ENCODE measurements at regions not wholly inside any gene's neighbourhood (a gene's known extent, or its start where the extent isn't known, plus 50 kb on each side); places are given as distances from the start of the nearest gene placed in this dataset.
"Not testable (repeated sequence)": the region's sequence is repeated elsewhere in the genome, so short reads cannot be mapped to it uniquely, and the experiment has no call there.

GRCh38 chr18:1652018-1652417 lies 747.3 kb downstream of the ADCYAP1 start:
- no peak for TF ChIP-seq JUND (IDR thresholded peaks at IDR 0.05; ENCODE audit: low read depth)
- in situ Hi-C loops (cut with HindIII; ENCODE audit: low pct_unique_long_range_greater_than_20kb, low sequenced_read_pairs) = no loop called here
- DNase-seq (ENCODE audit: low read depth in 1 of 2, low spot score in 1 of 2) = no peak

- DNase-seq (ENCODE audit: low read depth in 1 of 2, low spot score in 1 of 2) = no peak
- no peak for TF ChIP-seq JUND (IDR thresholded peaks at IDR 0.05; ENCODE audit: low read depth)
- in situ Hi-C loops (cut with HindIII; ENCODE audit: low pct_unique_long_range_greater_than_20kb, low sequenced_read_pairs) = no loop called here
Measured at GRCh38 chr18:1653873-1654272, 749.2 kb downstream of the ADCYAP1 start.

GRCh38 chr18:1657876-1658275 lies 753.2 kb downstream of the ADCYAP1 start:
- in situ Hi-C loops (cut with HindIII; ENCODE audit: low pct_unique_long_range_greater_than_20kb, low sequenced_read_pairs) = no loop called here
- DNase-seq (ENCODE audit: low read depth in 1 of 2, low spot score in 1 of 2) = no peak
- TF ChIP-seq JUND (IDR thresholded peaks at IDR 0.05; ENCODE audit: low read depth) = no peak

- no peak for DNase-seq (ENCODE audit: low read depth in 1 of 2, low spot score in 1 of 2)
- TF ChIP-seq JUND (IDR thresholded peaks at IDR 0.05; ENCODE audit: low read depth) = no peak
- in situ Hi-C loops (cut with HindIII; ENCODE audit: low pct_unique_long_range_greater_than_20kb, low sequenced_read_pairs) = no loop called here
Measured at GRCh38 chr18:1658908-1659566, 754.4 kb downstream of the ADCYAP1 start.

GRCh38 chr18:1663879-1664705 lies 759.4 kb downstream of the ADCYAP1 start:
- peak in 1 of 2 experiments; percentile 67 for DNase-seq (ENCODE audit: low read depth in 1 of 2, low spot score in 1 of 2)
- TF ChIP-seq JUND (IDR thresholded peaks at IDR 0.05; ENCODE audit: low read depth) = no peak
- in situ Hi-C loops (cut with HindIII; ENCODE audit: low pct_unique_long_range_greater_than_20kb, low sequenced_read_pairs) = no loop called here

- TF ChIP-seq JUND (IDR thresholded peaks at IDR 0.05; ENCODE audit: low read depth) = no peak
- in situ Hi-C loops (cut with HindIII; ENCODE audit: low pct_unique_long_range_greater_than_20kb, low sequenced_read_pairs) = no loop called here
- DNase-seq (ENCODE audit: low read depth in 1 of 2, low spot score in 1 of 2) = no peak
Measured at GRCh38 chr18:1665079-1665478, 760.4 kb downstream of the ADCYAP1 start.

- in situ Hi-C loops (cut with HindIII; ENCODE audit: low pct_unique_long_range_greater_than_20kb, low sequenced_read_pairs) = no loop called here
- no peak for DNase-seq (ENCODE audit: low read depth in 1 of 2, low spot score in 1 of 2)
- no peak for TF ChIP-seq JUND (IDR thresholded peaks at IDR 0.05; ENCODE audit: low read depth)
Measured at GRCh38 chr18:1668279-1668678, 763.6 kb downstream of the ADCYAP1 start.

- in situ Hi-C loops (cut with HindIII; ENCODE audit: low pct_unique_long_range_greater_than_20kb, low sequenced_read_pairs); DNase-seq (ENCODE audit: low read depth in 1 of 2, low spot score in 1 of 2): not testable (repeated sequence)
Measured at GRCh38 chr18:1671710-1672109, 767.0 kb downstream of the ADCYAP1 start.

- in situ Hi-C loops (cut with HindIII; ENCODE audit: low pct_unique_long_range_greater_than_20kb, low sequenced_read_pairs) = no loop called here
- DNase-seq (ENCODE audit: low read depth in 1 of 2, low spot score in 1 of 2) = peak in 1 of 2 experiments; percentile 3
- no peak for TF ChIP-seq JUND (IDR thresholded peaks at IDR 0.05; ENCODE audit: low read depth)
Measured at GRCh38 chr18:1676387-1676786, 771.7 kb downstream of the ADCYAP1 start.

GRCh38 chr18:1680108-1680507 lies 775.4 kb downstream of the ADCYAP1 start:
- TF ChIP-seq JUND (IDR thresholded peaks at IDR 0.05; ENCODE audit: low read depth) = no peak
- in situ Hi-C loops (cut with HindIII; ENCODE audit: low pct_unique_long_range_greater_than_20kb, low sequenced_read_pairs) = no loop called here
- DNase-seq (ENCODE audit: low read depth in 1 of 2, low spot score in 1 of 2) = no peak

- in situ Hi-C loops (cut with HindIII; ENCODE audit: low pct_unique_long_range_greater_than_20kb, low sequenced_read_pairs) = no loop called here
- no peak for DNase-seq (ENCODE audit: low read depth in 1 of 2, low spot score in 1 of 2)
- no peak for TF ChIP-seq JUND (IDR thresholded peaks at IDR 0.05; ENCODE audit: low read depth)
Measured at GRCh38 chr18:1691863-1692262, 787.2 kb downstream of the ADCYAP1 start.

GRCh38 chr18:1708006-1708405 lies 803.3 kb downstream of the ADCYAP1 start:
- TF ChIP-seq JUND (IDR thresholded peaks at IDR 0.05; ENCODE audit: low read depth) = no peak
- in situ Hi-C loops (cut with HindIII; ENCODE audit: low pct_unique_long_range_greater_than_20kb, low sequenced_read_pairs) = no loop called here
- no peak for DNase-seq (ENCODE audit: low read depth in 1 of 2, low spot score in 1 of 2)

- in situ Hi-C loops (cut with HindIII; ENCODE audit: low pct_unique_long_range_greater_than_20kb, low sequenced_read_pairs) = no loop called here
- TF ChIP-seq JUND (IDR thresholded peaks at IDR 0.05; ENCODE audit: low read depth) = no peak
- DNase-seq (ENCODE audit: low read depth in 1 of 2, low spot score in 1 of 2) = no peak
Measured at GRCh38 chr18:1710114-1710513, 805.4 kb downstream of the ADCYAP1 start.
